ENCODE measurements at regions not wholly inside any gene's neighbourhood (a gene's known extent, or its start where the extent isn't known, plus 50 kb on each side); places are given as distances from the start of the nearest gene placed in this dataset.

- TF ChIP-seq, protein P1, sequence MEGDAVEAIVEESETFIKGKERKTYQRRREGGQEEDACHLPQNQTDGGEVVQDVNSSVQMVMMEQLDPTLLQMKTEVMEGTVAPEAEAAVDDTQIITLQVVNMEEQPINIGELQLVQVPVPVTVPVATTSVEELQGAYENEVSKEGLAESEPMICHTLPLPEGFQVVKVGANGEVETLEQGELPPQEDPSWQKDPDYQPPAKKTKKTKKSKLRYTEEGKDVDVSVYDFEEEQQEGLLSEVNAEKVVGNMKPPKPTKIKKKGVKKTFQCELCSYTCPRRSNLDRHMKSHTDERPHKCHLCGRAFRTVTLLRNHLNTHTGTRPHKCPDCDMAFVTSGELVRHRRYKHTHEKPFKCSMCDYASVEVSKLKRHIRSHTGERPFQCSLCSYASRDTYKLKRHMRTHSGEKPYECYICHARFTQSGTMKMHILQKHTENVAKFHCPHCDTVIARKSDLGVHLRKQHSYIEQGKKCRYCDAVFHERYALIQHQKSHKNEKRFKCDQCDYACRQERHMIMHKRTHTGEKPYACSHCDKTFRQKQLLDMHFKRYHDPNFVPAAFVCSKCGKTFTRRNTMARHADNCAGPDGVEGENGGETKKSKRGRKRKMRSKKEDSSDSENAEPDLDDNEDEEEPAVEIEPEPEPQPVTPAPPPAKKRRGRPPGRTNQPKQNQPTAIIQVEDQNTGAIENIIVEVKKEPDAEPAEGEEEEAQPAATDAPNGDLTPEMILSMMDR (IDR thresholded peaks at IDR 0.05) = no peak
- H3K4me1 ChIP-seq = no peaks in the 10 kb centered on the region
These were observed 604.1 kb downstream of the MTRR start for GRCh38 chr5:8473016-8473415.

DNA sequence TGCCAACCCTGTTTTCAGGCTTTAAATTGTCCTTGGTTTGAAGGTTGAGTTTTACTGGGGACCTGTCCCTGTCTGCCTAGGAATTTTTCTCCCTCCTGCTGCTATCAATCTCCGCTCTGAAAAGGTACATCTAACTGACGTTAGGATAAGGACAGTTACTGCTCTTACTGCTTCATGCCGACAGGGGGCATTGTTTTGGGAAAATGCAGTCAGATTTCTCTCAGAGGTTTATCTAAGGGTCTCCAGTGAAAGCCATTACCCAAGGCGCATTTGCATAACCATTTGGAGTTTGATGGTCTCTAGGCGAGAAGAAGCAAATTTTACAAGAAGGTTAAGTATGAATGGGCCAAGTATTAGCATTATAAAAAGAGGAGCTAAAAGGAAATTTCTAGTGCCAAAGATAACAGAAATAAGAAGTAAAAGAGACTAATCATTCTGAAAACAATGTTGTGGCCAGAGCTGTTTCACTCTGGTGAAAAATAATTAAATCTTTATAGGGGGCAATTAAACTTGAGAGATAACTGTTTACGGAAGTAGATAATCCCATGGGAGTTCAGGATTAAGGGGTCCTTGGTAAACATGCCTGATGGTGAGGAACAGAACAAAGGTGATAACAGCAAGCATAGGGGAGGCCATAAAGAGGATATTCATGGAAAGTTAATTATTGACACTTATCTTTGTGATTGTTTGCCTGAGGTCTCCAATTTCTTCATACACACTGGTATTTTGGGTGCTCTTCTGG lies 605.0 kb downstream of the MTRR start:
- Histone ChIP-seq H3K27ac (no peak overlapping the region), H3K9ac (no peak overlapping the region), H3K4me3 (ENCODE audit: low read depth, low read length) (no peak overlapping the region), H3K79me2 (no peaks in the 10 kb centered on the region), H3K9me3 (ENCODE audit: control insufficient read depth, low read length) (no peaks in the 10 kb centered on the region), H3K27me3 (ENCODE audit: control insufficient read depth, insufficient read depth, low read length) (no peaks in the 10 kb centered on the region), H3K4me1 (no peaks in the 10 kb centered on the region), H3K4me2 (ENCODE audit: low read length) (no peak overlapping the region), H2AFZ (no peak overlapping the region), H3K36me3 (ENCODE audit: control insufficient read depth, insufficient read depth, low read length) (no peaks in the 10 kb centered on the region)
- TF ChIP-seq, protein P1 (IDR thresholded peaks at IDR 0.05) = no peak

More at GRCh38 chr5:8473016-8473415, 604.1 kb downstream of the MTRR start:
- H3K9me3 ChIP-seq (ENCODE audit: control insufficient read depth, low read length) = no peaks in the 10 kb centered on the region
- no peaks in the 10 kb centered on the region for H3K27me3 ChIP-seq (ENCODE audit: control insufficient read depth, insufficient read depth, low read length)
- H3K4me3 ChIP-seq (ENCODE audit: low read depth, low read length) = no peak overlapping the region
- no peak overlapping the region for H3K4me2 ChIP-seq (ENCODE audit: low read length)
- no peak overlapping the region for H3K27ac ChIP-seq
- H3K79me2 ChIP-seq = no peaks in the 10 kb centered on the region
- H3K36me3 ChIP-seq (ENCODE audit: control insufficient read depth, insufficient read depth, low read length) = no peaks in the 10 kb centered on the region
- no peak overlapping the region for H3K9ac ChIP-seq
- H2AFZ ChIP-seq = no peak overlapping the region

- H3K9ac ChIP-seq = no peak overlapping the region
- no peak overlapping the region for H2AFZ ChIP-seq
- H3K27ac ChIP-seq = no peak overlapping the region
- H3K9me3 ChIP-seq (ENCODE audit: control insufficient read depth, low read length) = no peaks in the 10 kb centered on the region
- no peak overlapping the region for H3K4me2 ChIP-seq (ENCODE audit: low read length)
- H3K79me2 ChIP-seq = no peaks in the 10 kb centered on the region
- no peaks in the 10 kb centered on the region for H3K36me3 ChIP-seq (ENCODE audit: control insufficient read depth, insufficient read depth, low read length)
- TF ChIP-seq, protein P1 (IDR thresholded peaks at IDR 0.05) = no peak
- H3K4me3 ChIP-seq (ENCODE audit: low read depth, low read length) = no peak overlapping the region
- no peaks in the 10 kb centered on the region for H3K4me1 ChIP-seq
- H3K27me3 ChIP-seq (ENCODE audit: control insufficient read depth, insufficient read depth, low read length) = no peaks in the 10 kb centered on the region
These were observed 605.6 kb downstream of the MTRR start for GRCh38 chr5:8474569-8474930.

GRCh38 chr5:8478326-8478725 lies 609.4 kb downstream of the MTRR start:
- TF ChIP-seq, protein P1 (IDR thresholded peaks at IDR 0.05) = no peak
- Histone ChIP-seq H3K9ac (no peak overlapping the region), H3K27ac (no peak overlapping the region), H3K36me3 (ENCODE audit: control insufficient read depth, insufficient read depth, low read length) (no peaks in the 10 kb centered on the region), H2AFZ (no peak overlapping the region), H3K27me3 (ENCODE audit: control insufficient read depth, insufficient read depth, low read length) (no peaks in the 10 kb centered on the region), H3K79me2 (no peaks in the 10 kb centered on the region), H3K4me1 (no peaks in the 10 kb centered on the region), H3K4me3 (ENCODE audit: low read depth, low read length) (no peak overlapping the region), H3K9me3 (ENCODE audit: control insufficient read depth, low read length) (no peaks in the 10 kb centered on the region), H3K4me2 (ENCODE audit: low read length) (no peak overlapping the region)

GRCh38 chr5:8481007-8481406 lies 612.1 kb downstream of the MTRR start:
- Histone ChIP-seq H3K9me3 (ENCODE audit: control insufficient read depth, low read length) (no peaks in the 10 kb centered on the region), H3K79me2 (no peaks in the 10 kb centered on the region), H2AFZ (no peak overlapping the region), H3K4me1 (no peaks in the 10 kb centered on the region), H3K27ac (no peak overlapping the region), H3K4me3 (ENCODE audit: low read depth, low read length) (no peak overlapping the region), H3K9ac (no peak overlapping the region), H3K4me2 (ENCODE audit: low read length) (no peak overlapping the region), H3K36me3 (ENCODE audit: control insufficient read depth, insufficient read depth, low read length) (no peaks in the 10 kb centered on the region), H3K27me3 (ENCODE audit: control insufficient read depth, insufficient read depth, low read length) (no peaks in the 10 kb centered on the region)
- TF ChIP-seq, protein P1 (IDR thresholded peaks at IDR 0.05) = no peak

All from parathyroid adenoma (tissue), 2 donors.